ENCODE measurements at regions not wholly inside any gene's neighbourhood (a gene's known extent, or its start where the extent isn't known, plus 50 kb on each side); places are given as distances from the start of the nearest gene placed in this dataset.

GRCh38 chr20:47941869-47942268 is 156.6 kb upstream of the SULF2 start:
- Histone ChIP-seq H3K4me3 (no peak overlapping the region), H3K4me1 (no peaks in the 10 kb centered on the region), H3K27ac (no peak overlapping the region), H3K27me3 (peaks cover 0 to 9% (median 0%) of the 10 kb centered on the region in 9 donors), H3K9me3 (no peaks in the 10 kb centered on the region), H3K36me3 (no peaks in the 10 kb centered on the region)
- ATAC-seq (no peak), DNase-seq (no peak)
- no peak for TF ChIP-seq POLR2A (IDR thresholded peaks at IDR 0.05)
- TF ChIP-seq CTCF (IDR thresholded peaks at IDR 0.05), result no peak
- intact Hi-C loops (cut with DNase I), result no loop called here
- WGBS, 4 donors, result 96 to 100% (median 100%) methylated on average over 2 of the region's 2 CpGs

GRCh38 chr20:47940101-47940813 is 155.0 kb upstream of the SULF2 start:
- Histone ChIP-seq H3K36me3 (no peaks in the 10 kb centered on the region), H3K27me3 (peaks cover 0 to 12% (median 0%) of the 10 kb centered on the region in 9 donors), H3K9me3 (no peaks in the 10 kb centered on the region), H3K4me3 (no peak overlapping the region), H3K4me1 (no peaks in the 10 kb centered on the region), H3K27ac (no peak overlapping the region)
- TF ChIP-seq POLR2A (IDR thresholded peaks at IDR 0.05) (no peak), CTCF (IDR thresholded peaks at IDR 0.05) (no peak)
- no peak for DNase-seq
- ATAC-seq, result no peak
- 88 to 92% (median 88%) methylated on average over 8 of the region's 8 CpGs for WGBS, 4 donors
- intact Hi-C loops (cut with DNase I), result no loop called here

GRCh38 chr20:47936612-47937011 is 151.3 kb upstream of the SULF2 start:
- Histone ChIP-seq H3K27ac (no peak overlapping the region), H3K9me3 (no peaks in the 10 kb centered on the region), H3K36me3 (no peaks in the 10 kb centered on the region), H3K4me3 (no peak overlapping the region), H3K27me3 (peaks cover 0 to 21% (median 0%) of the 10 kb centered on the region in 9 donors), H3K4me1 (no peaks in the 10 kb centered on the region)
- DNase-seq, result no peak
- no peak for ATAC-seq
- TF ChIP-seq POLR2A (IDR thresholded peaks at IDR 0.05) (no peak), CTCF (IDR thresholded peaks at IDR 0.05) (no peak)
- WGBS, 4 donors, result 71 to 79% (median 77%) methylated on average over 6 of the region's 6 CpGs
- intact Hi-C loops (cut with DNase I), result no loop called here

- Histone ChIP-seq H3K9me3 (no peaks in the 10 kb centered on the region), H3K27me3 (peaks cover 0 to 21% (median 3%) of the 10 kb centered on the region in 9 donors), H3K36me3 (no peaks in the 10 kb centered on the region), H3K4me1 (no peaks in the 10 kb centered on the region), H3K27ac (no peak overlapping the region), H3K4me3 (no peak overlapping the region)
- ATAC-seq, result no peak
- no peak for DNase-seq
- TF ChIP-seq POLR2A (IDR thresholded peaks at IDR 0.05) (no peak), CTCF (IDR thresholded peaks at IDR 0.05) (no peak)
- WGBS, 4 donors, result 78 to 85% (median 81%) methylated on average over 5 of the region's 5 CpGs
- intact Hi-C loops (cut with DNase I), result no loop called here
Observed at GRCh38 chr20:47934761-47935160, 149.5 kb upstream of the SULF2 start.
